GM12878 (cell line): ENCODE measurements at regions not wholly inside any gene's neighbourhood (a gene's known extent, or its start where the extent isn't known, plus 50 kb on each side); places are given as distances from the start of the nearest gene placed in this dataset.

Experiments used
- ATAC-seq: fragments of 200-7000 bp; cut with Tn5 transposase; 3 replicates; pipeline ENCODE4 v1.9.1; 2020; ENCODE audit warnings: mild to moderate bottlenecking, moderate library complexity
- BruUV-seq: library from RNA; stranded (reverse); fragments of 400-500 nt; replicated peaks from 2 replicates; lab custom pipeline; 2021; lab: Mats Ljungman, UMichigan
- CTCF ChIA-PET: fragments of 300-600 bp; sonication (Branson Sonifier 250); formaldehyde crosslinking; extraction: SDS; loops from one replicate; lab custom pipeline; 2021; ENCODE audit warnings: inconsistent platforms; lab: Yijun Ruan, JAX
- POLR2A ChIA-PET: fragments of 350-600 bp; formaldehyde crosslinking; extraction: SDS; loops from one replicate; lab custom pipeline; 2021; ENCODE audit warnings: inconsistent platforms; lab: Charles Lee
- RAD21 ChIA-PET: fragments of 300-600 bp; sonication (Branson Sonifier 250); formaldehyde crosslinking; loops from one replicate; lab custom pipeline; 2023; ENCODE audit warnings: antibody characterized with exemption; ENCODE audit not compliant: unreplicated experiment; lab: Charles Lee
- SMC1A ChIA-PET: fragments of 300-600 bp; sonication (Branson Sonifier 250); formaldehyde crosslinking; loops from one replicate; lab custom pipeline; 2023; ENCODE audit not compliant: unreplicated experiment, uncharacterized antibody; lab: Charles Lee
- DNase-seq: peaks from one replicate; pipeline ENCODE4 v3.0.0-alpha.2; 2011; ENCODE audit warnings: low read depth, low spot score
- FAIRE-seq: peaks from 3 replicates; lab custom pipeline; 2011; peaks lifted over from hg19 to GRCh38; lab: Jason Lieb, UNC
- H2AFZ ChIP-seq: 2 replicates; pipeline ENCODE4 v1.6.0; 2011; ENCODE audit warnings: low read depth, low read length, control low read depth; ENCODE audit not compliant: control insufficient read depth
- H3K27ac ChIP-seq: 2 replicates; pipeline ENCODE4 v1.5.1; 2011; ENCODE audit warnings: control low read depth; ENCODE audit not compliant: control insufficient read depth, insufficient read depth
- H3K27me3 ChIP-seq, 2 experiments: replicated peaks in 1 of 2; 2 replicates each; pipeline versions ENCODE4 v1.6.0 to v1.6.1; 2011; ENCODE audit warnings: low read length in 1 of 2; ENCODE audit not compliant: control insufficient read depth in 2 of 2, insufficient read depth in 2 of 2
- H3K36me3 ChIP-seq, 2 experiments: 2 replicates each; pipeline ENCODE4 v1.5.1; 2011; ENCODE audit warnings: low read length in 1 of 2; ENCODE audit not compliant: control insufficient read depth in 2 of 2, insufficient read depth in 2 of 2
- H3K4me1 ChIP-seq: 2 replicates; pipeline ENCODE4 v1.6.1; 2011; ENCODE audit warnings: mild to moderate bottlenecking, low read length, moderate library complexity, mixed read lengths; ENCODE audit not compliant: control insufficient read depth, insufficient read depth
- H3K4me2 ChIP-seq: 2 replicates; pipeline ENCODE4 v1.6.0; 2011; ENCODE audit warnings: control low read depth; ENCODE audit not compliant: control insufficient read depth, insufficient read depth
- H3K4me3 ChIP-seq: fragments of 200-600 bp; sonication (generic); 2 replicates; pipeline ENCODE4 v1.5.1; 2016
- H3K79me2 ChIP-seq: 2 replicates; pipeline ENCODE4 v1.6.0; 2011; ENCODE audit warnings: low read length; ENCODE audit not compliant: control insufficient read depth, insufficient read depth
- H3K9ac ChIP-seq: 2 replicates; pipeline ENCODE4 v1.8.0; 2011; ENCODE audit warnings: low read length, control low read depth, mixed read lengths; ENCODE audit not compliant: control insufficient read depth, insufficient read depth
- H3K9me3 ChIP-seq: replicated peaks from 3 replicates; pipeline ENCODE4 v1.5.1; 2011; ENCODE audit warnings: mild to moderate bottlenecking, low read length; ENCODE audit not compliant: control insufficient read depth, insufficient read depth
- H4K20me1 ChIP-seq: 2 replicates; pipeline ENCODE4 v1.6.0; 2011; ENCODE audit not compliant: control insufficient read depth, insufficient read depth
- ATF7 ChIP-seq: fragments of 450-650 bp; IDR thresholded peaks from 2 replicates; pipeline ENCODE4 v1.6.1; 2016; ENCODE audit warnings: low read depth, mild to moderate bottlenecking
- CBX5 ChIP-seq: sonication (generic); IDR thresholded peaks from 2 replicates; pipeline ENCODE4 v1.6.1; 2016; ENCODE audit warnings: low read depth, moderate library complexity, mild to moderate bottlenecking, inconsistent platforms
- IKZF2 ChIP-seq, 2 experiments: fragments of 450-650 bp; IDR thresholded peaks; 2 replicates each; pipeline ENCODE4 v1.6.1; 2017; ENCODE audit warnings: mild to moderate bottlenecking in 2 of 2, moderate library complexity in 2 of 2
- JUNB ChIP-seq: IDR thresholded peaks from 2 replicates; pipeline ENCODE4 v1.6.1; 2016; ENCODE audit warnings: antibody characterized with exemption, mild to moderate bottlenecking
- MYB ChIP-seq: fragments of 150-350 bp; IDR thresholded peaks from 2 replicates; pipeline ENCODE4 v1.6.1; 2014; ENCODE audit warnings: mild to moderate bottlenecking, low read depth, low read length, borderline replicate concordance
- NRF1 ChIP-seq: conservative IDR thresholded peaks from 2 replicates; pipeline ENCODE4 v1.6.1; 2011; ENCODE audit warnings: mild to moderate bottlenecking, low read depth, low read length, improper control_type of control experiment
- POLR2AphosphoS2 ChIP-seq: IDR thresholded peaks from 2 replicates; pipeline ENCODE4 v1.6.1; 2011; ENCODE audit warnings: low read depth, mild to moderate bottlenecking, low read length, improper control_type of control experiment, moderate library complexity
- RCOR1 ChIP-seq: conservative IDR thresholded peaks from 2 replicates; pipeline ENCODE4 v1.6.1; 2012; ENCODE audit warnings: low read depth, low read length, improper control_type of control experiment
- RELA ChIP-seq: fragments of 450-650 bp; IDR thresholded peaks from 2 replicates; pipeline ENCODE4 v1.8.0; 2014; ENCODE audit warnings: borderline replicate concordance; ENCODE audit not compliant: partially characterized antibody
- TAF1 ChIP-seq: IDR thresholded peaks from 2 replicates; pipeline ENCODE4 v1.6.1; 2011; ENCODE audit warnings: mild to moderate bottlenecking, low read depth, low read length, borderline replicate concordance
- ZNF24 ChIP-seq: fragments of 450-650 bp; IDR thresholded peaks from 2 replicates; pipeline ENCODE4 v1.6.1; 2017; ENCODE audit warnings: antibody characterized with exemption, mild to moderate bottlenecking
- ZNF384 ChIP-seq: IDR thresholded peaks from 2 replicates; pipeline ENCODE4 v1.6.1; 2012; ENCODE audit warnings: low read depth, mild to moderate bottlenecking, low read length, improper control_type of control experiment, borderline replicate concordance
- ZNF622 ChIP-seq: fragments of 450-650 bp; IDR thresholded peaks from 2 replicates; pipeline ENCODE4 v1.6.1; 2017; ENCODE audit warnings: mild to moderate bottlenecking, inconsistent platforms
- WGBS: methylation state at CpG from one replicate; pipeline ENCODE4 v1.1.6; 2016; ENCODE audit warnings: low lambda C conversion rate; ENCODE audit not compliant: insufficient replicate concordance, insufficient coverage; ENCODE audit errors: missing lambda C conversion rate; 5-methylcytosine and 5-hydroxymethylcytosine counted together
- in situ Hi-C: fragments of 300-500 bp; cut with MboI; formaldehyde crosslinking; loops from 9 replicates; pipeline ENCODE4 v1.14.3; 2018; ENCODE audit warnings: mixed read lengths
- intact Hi-C: fragments of 100-400 bp; cut with micrococcal nuclease; formaldehyde crosslinking; loops from one replicate; pipeline ENCODE4 v1.14.2; 2022; ENCODE audit not compliant: unreplicated experiment
- TF ChIP-seq, protein P1 (sequence below): fragments of 450-650 bp; formaldehyde crosslinking; IDR thresholded peaks from 2 replicates; pipeline ENCODE4 v1.4.0; 2020; ENCODE audit warnings: mild to moderate bottlenecking, moderate library complexity
- TF ChIP-seq, protein P2 (sequence below): fragments of 450-650 bp; IDR thresholded peaks from 2 replicates; pipeline ENCODE4 v1.6.1; 2017; ENCODE audit warnings: borderline replicate concordance
- TF ChIP-seq, protein P3 (sequence below): fragments of 450-650 bp; conservative IDR thresholded peaks from 2 replicates; pipeline ENCODE4 v1.6.1; 2017; ENCODE audit warnings: mild to moderate bottlenecking, moderate library complexity

DNA sequence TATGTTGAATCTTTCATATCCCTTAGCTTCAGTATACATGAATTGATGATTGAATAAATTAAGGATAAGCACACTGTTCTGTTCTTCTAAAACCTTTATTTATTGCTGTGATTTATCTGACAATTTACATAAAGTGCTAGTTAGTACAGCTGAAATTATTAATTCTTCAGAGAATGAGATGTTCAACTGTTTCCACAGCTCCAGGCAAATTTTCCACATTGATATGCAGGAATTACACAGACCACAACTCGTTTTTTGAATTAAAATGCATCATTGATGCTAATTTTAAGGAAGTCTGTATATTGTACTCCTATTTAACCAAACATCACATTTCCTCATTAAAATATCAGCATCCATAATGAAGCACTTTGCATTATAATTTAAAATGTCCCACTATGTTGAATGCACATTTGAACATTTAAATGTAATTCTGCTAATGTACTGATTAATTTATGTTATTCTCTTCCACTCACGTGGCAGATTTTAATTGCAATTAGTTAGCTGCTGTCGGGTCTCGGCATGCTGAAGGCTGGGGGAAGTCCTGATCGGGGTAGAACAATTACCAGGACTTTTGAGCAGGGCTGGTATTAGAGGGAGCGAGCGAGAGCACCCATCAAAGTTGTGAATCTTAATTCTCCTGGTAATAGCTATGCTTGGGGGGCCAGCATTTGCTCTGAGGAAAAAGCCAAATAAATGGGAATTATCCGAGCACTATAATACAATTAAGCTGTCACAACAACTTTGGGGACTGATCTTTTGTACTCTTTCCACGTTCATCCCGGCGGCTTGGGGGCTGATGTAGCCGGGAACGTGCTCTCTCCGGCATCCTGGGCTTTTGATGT, 136.7 kb upstream of the TMTC4 start:
- no peaks in the 10 kb centered on the region for H3K4me1 ChIP-seq
- BruUV-seq: no TSS peak
- no peak overlapping the region for H3K4me3 ChIP-seq
- ChIA-PET RAD21 (no interaction called here), SMC1A (no interaction called here), CTCF (no interaction called here), POLR2A (interaction anchor here (0.6 kb wide), 1 partner anchor 478 kb away, joined by 4 read pairs; no protein-coding TSS in a partner anchor)
- in situ Hi-C loops: no loop called here
- H3K27ac ChIP-seq: no peak overlapping the region
- DNase-seq: no peak
- H2AFZ ChIP-seq: no peak overlapping the region
- H3K9me3 ChIP-seq: no peaks in the 10 kb centered on the region
- intact Hi-C loops: no loop called here
- no peak for FAIRE-seq
- ATAC-seq: no peak
- H4K20me1 ChIP-seq: no peaks in the 10 kb centered on the region
- no peaks in the 10 kb centered on the region for H3K36me3 ChIP-seq
- no peaks in the 10 kb centered on the region for H3K27me3 ChIP-seq
- no peak overlapping the region for H3K9ac ChIP-seq
- no peaks in the 10 kb centered on the region for H3K79me2 ChIP-seq
- 9% methylated on average over 14 of the region's 14 CpGs for WGBS
- no peak overlapping the region for H3K4me2 ChIP-seq
- TF ChIP-seq ZNF24: no peak
- no peak for TF ChIP-seq IKZF2 (IDR thresholded peaks at IDR 0.05)
- no peak for TF ChIP-seq RCOR1
- no peak for TF ChIP-seq JUNB
- no peak for TF ChIP-seq ATF7
- TF ChIP-seq POLR2AphosphoS2: no peak
- TF ChIP-seq MYB: no peak
- TF ChIP-seq, protein P1, sequence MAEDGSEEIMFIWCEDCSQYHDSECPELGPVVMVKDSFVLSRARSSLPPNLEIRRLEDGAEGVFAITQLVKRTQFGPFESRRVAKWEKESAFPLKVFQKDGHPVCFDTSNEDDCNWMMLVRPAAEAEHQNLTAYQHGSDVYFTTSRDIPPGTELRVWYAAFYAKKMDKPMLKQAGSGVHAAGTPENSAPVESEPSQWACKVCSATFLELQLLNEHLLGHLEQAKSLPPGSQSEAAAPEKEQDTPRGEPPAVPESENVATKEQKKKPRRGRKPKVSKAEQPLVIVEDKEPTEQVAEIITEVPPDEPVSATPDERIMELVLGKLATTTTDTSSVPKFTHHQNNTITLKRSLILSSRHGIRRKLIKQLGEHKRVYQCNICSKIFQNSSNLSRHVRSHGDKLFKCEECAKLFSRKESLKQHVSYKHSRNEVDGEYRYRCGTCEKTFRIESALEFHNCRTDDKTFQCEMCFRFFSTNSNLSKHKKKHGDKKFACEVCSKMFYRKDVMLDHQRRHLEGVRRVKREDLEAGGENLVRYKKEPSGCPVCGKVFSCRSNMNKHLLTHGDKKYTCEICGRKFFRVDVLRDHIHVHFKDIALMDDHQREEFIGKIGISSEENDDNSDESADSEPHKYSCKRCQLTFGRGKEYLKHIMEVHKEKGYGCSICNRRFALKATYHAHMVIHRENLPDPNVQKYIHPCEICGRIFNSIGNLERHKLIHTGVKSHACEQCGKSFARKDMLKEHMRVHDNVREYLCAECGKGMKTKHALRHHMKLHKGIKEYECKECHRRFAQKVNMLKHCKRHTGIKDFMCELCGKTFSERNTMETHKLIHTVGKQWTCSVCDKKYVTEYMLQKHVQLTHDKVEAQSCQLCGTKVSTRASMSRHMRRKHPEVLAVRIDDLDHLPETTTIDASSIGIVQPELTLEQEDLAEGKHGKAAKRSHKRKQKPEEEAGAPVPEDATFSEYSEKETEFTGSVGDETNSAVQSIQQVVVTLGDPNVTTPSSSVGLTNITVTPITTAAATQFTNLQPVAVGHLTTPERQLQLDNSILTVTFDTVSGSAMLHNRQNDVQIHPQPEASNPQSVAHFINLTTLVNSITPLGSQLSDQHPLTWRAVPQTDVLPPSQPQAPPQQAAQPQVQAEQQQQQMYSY (CRISPR knock-in tag): no peak
- TF ChIP-seq, protein P2, sequence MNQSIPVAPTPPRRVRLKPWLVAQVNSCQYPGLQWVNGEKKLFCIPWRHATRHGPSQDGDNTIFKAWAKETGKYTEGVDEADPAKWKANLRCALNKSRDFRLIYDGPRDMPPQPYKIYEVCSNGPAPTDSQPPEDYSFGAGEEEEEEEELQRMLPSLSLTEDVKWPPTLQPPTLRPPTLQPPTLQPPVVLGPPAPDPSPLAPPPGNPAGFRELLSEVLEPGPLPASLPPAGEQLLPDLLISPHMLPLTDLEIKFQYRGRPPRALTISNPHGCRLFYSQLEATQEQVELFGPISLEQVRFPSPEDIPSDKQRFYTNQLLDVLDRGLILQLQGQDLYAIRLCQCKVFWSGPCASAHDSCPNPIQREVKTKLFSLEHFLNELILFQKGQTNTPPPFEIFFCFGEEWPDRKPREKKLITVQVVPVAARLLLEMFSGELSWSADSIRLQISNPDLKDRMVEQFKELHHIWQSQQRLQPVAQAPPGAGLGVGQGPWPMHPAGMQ: no peak
- TF ChIP-seq TAF1: no peak
- TF ChIP-seq, protein P3, sequence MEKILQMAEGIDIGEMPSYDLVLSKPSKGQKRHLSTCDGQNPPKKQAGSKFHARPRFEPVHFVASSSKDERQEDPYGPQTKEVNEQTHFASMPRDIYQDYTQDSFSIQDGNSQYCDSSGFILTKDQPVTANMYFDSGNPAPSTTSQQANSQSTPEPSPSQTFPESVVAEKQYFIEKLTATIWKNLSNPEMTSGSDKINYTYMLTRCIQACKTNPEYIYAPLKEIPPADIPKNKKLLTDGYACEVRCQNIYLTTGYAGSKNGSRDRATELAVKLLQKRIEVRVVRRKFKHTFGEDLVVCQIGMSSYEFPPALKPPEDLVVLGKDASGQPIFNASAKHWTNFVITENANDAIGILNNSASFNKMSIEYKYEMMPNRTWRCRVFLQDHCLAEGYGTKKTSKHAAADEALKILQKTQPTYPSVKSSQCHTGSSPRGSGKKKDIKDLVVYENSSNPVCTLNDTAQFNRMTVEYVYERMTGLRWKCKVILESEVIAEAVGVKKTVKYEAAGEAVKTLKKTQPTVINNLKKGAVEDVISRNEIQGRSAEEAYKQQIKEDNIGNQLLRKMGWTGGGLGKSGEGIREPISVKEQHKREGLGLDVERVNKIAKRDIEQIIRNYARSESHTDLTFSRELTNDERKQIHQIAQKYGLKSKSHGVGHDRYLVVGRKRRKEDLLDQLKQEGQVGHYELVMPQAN: no peak
- TF ChIP-seq ZNF384: no peak
- no peak for TF ChIP-seq RELA
- no peak for TF ChIP-seq CBX5
- TF ChIP-seq ZNF622: no peak
- no peak for TF ChIP-seq NRF1
